HG02610 (cell line): ENCODE measurements at regions not wholly inside any gene's neighbourhood (a gene's known extent, or its start where the extent isn't known, plus 50 kb on each side); places are given as distances from the start of the nearest gene placed in this dataset.

Experiments
- ATAC-seq: cut with Tn5 transposase; IDR thresholded peaks from one replicate; pipeline ENCODE4 v1.9.1; 2021; ENCODE audit warnings: mild to moderate bottlenecking, moderate library complexity; ENCODE audit not compliant: unreplicated experiment

DNA sequence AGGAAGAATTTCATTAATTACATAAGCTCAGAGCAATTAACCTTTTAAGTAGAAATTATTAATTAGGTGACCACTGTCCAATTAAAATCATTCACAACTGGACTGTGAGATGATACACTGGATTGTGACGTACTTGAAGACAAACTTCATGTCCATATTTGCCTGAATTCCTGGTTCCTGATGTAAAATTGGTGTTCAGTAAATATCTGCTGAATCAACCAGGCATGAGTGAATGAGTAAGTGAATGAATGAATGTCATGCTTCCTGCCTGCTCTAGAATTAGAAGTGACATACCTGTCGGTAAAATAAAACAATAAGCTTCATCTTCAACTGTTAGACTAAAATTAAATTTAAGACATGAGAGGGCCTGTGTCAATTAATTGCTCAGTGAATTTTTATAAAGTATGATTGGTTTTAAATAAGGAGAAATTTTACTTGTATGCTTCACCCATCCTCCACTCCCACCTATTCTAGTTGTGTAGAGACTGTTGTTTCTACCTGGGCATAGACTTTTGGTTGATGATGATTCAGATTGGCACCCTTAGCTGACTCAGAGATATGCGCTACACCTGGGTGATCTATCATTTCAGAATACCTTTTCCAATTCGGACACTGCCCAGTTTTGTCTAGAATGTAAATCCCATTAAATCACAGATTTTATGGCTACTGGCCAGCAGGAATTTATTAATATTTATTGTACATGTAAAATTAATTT is 56.9 kb upstream of the PTGS2 start:
- ATAC-seq = no peak

DNA sequence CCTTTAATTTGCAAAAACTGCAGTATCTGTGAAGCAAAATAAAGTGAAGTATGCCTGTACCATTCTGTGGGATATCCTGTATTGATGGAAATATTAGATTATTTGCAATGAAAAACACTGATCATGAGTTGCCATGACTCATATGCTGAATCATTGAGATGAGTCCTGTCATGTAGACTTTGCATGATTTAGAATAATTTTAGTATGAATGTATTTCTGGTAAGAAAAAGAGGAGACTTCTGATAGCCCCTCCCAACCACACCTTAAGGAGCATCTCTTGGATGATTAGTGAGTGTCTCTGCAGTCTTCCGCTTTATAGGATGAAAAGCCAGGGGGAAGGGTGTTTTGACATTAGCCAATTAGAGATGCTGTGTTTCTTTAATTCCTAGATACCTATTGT is 55.2 kb upstream of the PTGS2 start:
- no peak for ATAC-seq

DNA sequence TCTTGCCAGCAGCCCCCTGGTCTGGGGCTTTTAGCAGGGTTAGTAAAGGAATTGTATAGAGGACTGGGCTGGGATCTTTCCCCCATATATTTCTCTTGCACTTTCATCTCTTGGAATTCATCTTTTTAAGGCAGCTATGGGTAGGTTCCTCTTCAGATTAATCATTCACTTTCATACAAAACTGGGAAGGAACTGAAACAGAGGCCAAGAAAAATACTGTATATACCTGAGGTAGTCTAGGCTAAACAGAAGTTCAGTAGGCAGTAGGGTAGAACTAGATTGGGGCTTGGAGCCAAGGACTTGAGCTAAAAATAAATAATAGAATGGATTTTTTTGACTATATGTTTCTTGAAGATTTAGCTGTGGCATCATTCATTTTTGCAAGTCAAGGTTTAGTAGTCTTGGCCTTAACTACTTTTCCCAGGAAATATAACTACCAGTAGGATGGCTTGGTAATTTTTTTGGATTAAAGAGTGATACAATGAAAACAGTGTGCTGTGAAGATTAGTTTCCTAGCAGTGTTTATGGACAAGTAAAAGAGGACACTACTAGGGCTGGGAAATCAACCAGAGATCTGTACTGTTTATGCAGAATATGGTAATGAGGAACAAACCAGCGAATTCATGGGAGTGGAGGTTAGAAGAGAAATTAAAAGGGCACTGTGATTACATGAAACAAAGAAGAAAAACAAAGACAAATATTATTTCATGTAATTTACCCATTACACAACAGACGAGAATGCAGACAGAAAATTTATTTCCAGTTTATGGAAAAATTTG is 50.9 kb upstream of the PTGS2 start:
- no peak for ATAC-seq
